Inferior parietal cortex (tissue), 1 donor: ENCODE measurements at regions not wholly inside any gene's neighbourhood (a gene's known extent, or its start where the extent isn't known, plus 50 kb on each side); places are given as distances from the start of the nearest gene placed in this dataset.

Source experiments
- DNase-seq: peaks from one replicate; pipeline ENCODE4 v3.0.0-alpha.2; 2016; ENCODE audit errors: extremely low spot score

- DNase-seq = no peak
Measured at GRCh38 chr5:28542987-28543386, 1504.6 kb upstream of the CDH9 start.

DNA sequence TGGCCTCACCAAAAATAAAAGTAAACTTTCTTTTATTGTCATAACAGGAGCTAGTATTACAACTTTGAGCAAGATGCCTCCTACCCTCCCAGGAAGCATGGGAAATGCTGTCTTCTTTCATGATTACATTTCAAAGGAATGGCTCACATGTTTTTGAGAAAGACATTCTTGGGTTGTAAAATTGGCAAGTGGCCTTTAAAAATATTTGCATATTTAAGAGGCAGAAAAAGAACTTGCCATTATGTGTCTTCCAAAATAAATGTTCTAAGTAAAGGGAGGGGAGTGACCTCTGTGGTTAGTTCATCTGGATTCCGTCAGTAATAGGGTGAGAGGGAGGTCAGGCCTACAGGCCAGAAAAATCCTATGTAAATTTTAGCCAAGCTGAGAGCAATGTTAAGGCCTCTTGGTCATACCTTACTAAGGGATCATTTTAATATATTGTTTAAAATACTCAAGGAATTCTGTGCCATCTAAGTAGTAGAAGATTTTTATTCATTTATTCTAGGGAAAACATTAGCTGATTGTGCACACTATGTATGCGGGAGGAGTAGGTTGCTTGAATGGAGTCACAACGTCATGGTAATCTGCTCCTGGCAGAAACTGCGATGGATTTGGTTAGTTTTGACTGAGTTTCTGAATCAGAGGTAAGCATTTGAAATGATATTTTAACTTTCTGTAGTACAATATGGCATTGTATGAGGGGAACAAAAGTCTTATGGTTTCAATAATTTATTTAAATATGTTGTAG lies 1485.7 kb upstream of the CDH9 start:
- no peak for DNase-seq

DNA sequence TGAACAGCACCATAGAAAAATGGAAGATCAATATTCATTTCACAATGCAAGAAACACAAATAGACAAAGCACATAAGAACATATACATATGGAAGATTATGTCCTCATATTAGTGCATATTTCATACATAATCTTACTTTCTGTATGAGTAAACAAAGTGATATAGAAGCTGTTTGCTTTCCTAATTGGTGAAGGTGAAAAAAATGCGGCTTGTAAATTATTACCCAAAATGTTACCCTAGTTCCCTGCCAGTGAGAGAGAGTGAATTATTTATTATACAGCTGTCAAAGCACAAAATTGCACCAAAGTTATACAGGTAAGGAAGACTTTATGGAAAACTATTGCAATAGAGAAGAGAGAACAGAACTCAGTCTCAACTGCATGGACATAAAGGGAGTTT lies 1485.0 kb upstream of the CDH9 start:
- no peak for DNase-seq

DNA sequence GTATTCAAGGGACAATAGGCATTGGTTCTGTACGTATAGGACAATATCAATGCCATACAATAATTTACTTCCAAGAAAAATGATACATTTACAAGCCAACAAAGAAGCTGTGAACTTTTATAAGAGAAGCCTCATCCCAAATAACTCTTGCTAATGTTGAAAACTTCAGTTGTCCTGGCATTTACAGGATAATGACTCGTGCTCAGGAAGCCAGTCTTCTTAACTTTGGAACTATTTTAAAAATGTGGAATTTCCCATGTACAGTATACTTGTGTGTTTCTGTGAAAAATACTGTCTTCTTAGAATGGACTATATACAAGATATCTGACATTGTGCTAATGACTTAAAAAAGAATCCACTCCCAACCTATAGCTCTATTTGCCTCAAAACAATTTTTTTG lies 1479.3 kb upstream of the CDH9 start:
- DNase-seq = no peak

DNA sequence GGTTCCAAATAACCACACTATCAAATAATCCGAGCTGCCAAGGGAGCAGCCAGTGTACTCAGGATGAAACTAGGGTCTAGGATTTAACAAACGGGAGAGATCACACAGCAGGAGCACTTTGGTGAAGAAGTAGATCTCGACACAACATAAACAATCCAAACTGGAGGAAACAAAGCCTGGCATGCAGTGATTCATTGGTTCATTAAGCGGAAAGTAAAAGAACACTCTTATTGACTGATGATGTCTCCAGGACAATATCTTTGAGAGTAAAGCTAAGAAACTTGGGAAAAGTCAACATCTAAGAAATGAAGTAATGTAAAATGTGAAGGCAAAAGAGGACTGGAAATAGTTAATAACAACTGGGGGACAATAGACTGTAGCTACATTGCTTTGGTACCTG lies 1478.3 kb upstream of the CDH9 start:
- DNase-seq = no peak

GRCh38 chr5:28512648-28513047 lies 1474.3 kb upstream of the CDH9 start:
- DNase-seq = no peak

- DNase-seq = no peak
Measured at GRCh38 chr5:28505121-28505520, 1466.7 kb upstream of the CDH9 start.

DNA sequence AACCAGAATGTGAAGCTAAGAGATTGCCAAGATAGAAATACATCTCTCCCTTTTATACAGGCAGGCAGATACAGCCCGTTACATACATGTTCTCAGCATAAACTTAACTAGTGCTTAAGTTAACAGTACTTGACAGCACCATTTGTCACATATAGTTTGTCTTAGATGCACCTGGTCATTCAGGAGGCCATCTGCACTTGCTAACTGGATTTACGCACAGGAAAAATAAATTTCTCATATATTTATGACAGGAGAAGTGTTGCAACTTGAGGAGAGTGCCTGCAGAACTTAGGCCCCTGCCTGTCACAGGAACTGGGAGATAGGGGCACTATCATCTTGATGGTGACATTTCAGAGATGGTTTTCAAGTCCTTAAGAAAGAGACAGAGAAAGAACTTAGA lies 1462.1 kb upstream of the CDH9 start:
- DNase-seq = no peak

DNA sequence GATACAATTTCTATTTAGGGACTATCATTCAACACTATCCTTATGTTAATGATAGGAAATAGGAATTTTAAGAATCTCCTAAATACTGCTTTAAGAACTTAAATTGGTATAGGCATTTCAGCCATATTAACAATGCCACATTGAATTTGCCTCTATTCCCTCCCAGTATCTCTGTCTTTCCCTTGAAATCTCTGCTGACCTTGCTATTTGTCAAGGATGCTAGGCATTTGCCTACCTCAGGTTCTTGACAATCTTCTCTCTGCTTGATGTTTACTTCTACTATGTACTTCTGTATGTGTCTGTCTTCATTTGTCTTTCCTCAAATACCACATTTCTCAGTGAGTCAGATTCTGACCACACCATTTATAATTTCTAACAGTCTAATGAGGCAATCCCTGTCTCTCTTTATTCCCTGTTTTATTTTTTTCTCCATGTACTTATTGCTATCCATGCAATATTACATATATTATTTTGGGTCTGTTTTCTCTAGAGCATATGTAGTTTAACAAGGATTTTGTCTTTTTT lies 1461.4 kb upstream of the CDH9 start:
- DNase-seq = no peak

DNA sequence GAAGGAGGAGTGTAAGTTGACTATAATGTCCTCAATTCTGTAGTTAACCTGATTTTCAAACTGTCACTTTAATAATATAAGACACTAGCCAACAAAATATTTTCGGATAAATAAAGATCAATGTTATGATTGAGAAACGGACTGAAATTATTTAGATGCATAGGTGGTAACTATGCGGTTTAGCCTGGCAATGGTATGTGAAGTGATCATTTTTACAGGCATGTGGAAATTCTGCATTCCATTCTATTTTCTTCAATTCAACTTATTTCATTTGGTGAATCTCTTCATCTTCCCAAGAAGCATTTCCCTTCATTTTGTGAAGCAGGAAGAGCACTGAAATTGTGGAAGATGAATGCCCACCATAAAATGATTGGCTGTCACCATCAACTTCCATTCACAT lies 1457.5 kb upstream of the CDH9 start:
- no peak for DNase-seq

GRCh38 chr5:28493456-28493855 lies 1455.1 kb upstream of the CDH9 start:
- DNase-seq = no peak

- no peak for DNase-seq
Measured at GRCh38 chr5:28488752-28489151, 1450.4 kb upstream of the CDH9 start.

DNA sequence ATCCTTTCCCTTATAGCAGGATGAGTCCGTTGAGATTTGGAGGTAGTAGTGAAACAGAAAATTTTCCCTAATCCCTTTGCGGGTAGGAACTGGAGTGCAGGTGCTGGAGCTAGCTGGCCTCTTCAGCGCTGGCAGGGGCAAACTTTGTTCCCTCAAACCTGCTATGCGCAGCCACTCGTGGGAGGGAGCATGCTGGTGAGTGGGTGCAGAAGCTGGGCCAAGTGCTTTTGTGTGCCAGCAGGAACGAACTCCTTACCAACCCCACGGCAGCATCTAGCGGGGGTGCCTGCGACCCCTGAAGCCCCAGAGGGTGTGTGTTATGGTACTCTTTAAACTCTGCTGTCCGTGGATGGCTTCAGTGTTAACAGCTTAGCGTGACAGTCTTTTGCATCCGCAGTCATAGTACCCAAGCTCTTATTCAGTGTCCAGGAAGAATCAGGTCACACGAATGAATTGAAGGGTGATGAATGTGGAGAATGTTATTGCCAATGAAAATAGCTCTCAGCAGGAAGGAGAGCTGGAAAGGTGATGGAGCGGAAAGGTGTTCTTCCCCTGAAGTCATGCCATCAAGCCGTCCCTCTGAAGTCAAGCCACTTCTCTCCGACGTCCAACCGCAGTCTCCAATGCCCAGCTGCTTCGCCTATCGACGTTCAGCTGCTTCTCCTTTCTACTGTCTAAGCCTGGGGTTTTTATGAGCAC lies 1445.1 kb upstream of the CDH9 start:
- DNase-seq = no peak

DNA sequence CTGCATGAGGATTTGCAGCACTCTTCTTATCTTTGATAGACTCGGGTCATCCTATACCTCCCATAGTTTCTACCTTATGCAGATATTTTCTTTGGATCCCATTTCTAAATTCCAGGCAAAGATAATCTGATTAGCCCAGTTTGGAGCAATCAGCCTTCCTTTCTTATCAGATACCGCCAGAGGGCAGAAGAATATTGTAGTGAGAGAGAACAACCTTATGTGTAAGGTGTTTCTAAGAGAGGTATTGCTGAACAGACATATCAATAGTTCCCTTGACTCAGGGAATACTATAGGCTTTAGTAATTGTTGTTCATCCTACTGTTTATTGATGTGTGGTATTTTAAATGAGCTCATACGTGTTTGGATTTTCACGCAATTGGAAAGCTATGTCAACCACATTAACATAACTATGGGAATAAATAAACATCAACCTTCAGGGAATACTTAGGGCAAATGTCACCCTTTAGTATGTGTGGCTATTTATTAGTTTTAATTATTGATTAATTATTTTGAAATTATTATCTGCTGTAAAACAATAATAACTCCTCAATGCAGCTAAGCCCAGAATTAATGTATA lies 1435.2 kb upstream of the CDH9 start:
- no peak for DNase-seq

DNA sequence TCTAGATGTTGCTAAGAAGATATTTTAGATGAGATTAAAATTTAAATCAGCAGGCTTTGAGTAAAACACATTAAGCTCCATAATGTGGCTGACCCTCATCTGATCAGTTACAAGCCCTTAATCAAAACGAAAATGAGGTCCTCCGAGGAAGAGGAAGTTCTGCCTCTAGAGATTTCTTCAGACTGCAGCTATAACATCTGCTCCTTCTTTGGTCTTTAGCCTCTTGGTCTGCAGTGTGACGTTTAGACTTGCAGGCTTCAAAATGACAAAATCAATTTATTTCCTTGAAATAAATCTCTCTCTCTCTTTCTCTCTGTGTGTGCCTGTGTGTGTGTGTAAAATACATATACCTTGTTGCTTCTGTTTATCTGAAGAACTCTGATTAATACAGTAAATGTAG lies 1429.8 kb upstream of the CDH9 start:
- DNase-seq = no peak

DNA sequence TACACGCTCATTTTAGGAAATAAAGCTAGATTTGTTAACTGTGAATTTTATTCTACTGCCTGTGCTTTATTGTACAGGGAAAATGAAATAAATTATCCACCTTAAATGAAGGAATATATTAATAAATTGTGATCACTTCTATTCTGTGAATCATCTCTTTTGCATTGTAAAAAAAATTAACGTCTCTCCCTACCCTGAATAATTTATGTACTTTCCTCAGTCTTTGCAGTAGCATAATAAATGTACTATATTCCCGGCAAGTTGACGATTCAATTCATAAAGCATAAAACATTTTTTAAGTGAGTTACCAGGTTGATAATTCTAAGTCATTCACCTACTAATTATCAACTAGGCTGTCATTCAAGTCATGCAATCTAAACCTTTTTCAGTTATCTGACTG lies 1425.3 kb upstream of the CDH9 start:
- DNase-seq = no peak

DNA sequence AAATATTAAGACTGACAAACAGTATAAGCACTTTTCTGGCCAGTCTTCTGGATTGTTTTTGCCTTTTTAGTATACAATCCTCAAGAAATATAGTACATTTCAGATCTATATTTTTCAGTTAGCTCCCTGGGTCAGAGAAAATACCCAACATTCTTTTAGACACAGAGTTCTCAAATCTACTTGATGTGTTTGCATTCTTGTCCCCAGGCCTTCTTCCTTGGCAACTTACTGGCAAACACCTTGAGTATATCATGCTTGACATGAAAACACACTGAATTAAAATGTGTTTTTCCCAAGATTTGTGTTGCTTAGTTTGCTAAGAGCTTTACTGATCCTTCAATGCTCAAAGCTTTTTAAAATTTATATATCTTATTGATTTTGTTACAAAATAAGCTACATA lies 1413.1 kb upstream of the CDH9 start:
- no peak for DNase-seq

- DNase-seq = no peak
Measured at GRCh38 chr5:28450997-28451396, 1412.6 kb upstream of the CDH9 start.

DNA sequence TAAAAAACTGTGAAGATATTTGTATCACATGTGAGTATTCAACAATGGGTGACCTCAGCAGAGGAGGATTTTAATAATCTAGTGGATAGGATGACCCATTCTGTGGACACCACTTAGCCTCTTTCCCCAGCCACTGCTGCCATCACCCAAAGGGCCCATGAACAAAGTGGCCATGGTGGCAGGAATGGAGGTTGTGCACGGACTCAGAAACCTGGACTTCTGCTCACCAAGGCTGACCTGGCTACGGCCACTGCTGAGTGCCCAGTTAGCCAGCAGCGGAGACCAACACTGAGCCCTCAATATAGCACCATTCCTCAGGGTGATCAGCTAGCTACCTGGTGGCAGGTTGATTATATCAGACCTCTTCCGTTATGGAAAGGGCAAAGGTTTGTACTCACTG lies 1410.4 kb upstream of the CDH9 start:
- no peak for DNase-seq

DNA sequence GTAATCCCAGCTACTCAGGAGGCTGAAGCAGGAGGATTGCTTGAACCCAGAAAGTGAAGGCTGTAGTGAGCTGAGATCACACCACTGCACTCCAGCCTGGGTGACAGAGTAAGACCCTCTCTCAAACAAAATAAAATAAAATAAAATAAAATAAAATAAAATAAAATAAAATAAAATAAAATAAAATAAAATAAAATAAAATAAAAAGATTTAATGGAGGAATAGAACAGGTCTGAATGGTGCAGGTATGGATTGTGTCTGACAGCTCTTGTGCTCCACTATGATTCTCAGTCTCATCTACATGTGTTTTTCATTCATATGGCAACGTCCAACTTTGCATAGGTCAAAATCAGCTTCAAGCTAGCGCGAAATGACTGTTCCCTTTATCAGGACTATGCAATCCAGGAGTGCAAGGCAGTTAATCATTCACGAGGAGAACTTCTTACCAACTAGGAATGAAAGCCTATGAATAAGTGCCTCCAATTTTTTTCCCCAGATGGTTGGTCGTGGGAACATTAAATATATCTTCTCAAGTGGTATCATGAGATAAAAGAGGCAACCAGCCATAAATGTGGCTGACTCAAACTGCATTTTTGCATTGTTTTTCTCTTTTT lies 1392.3 kb upstream of the CDH9 start:
- no peak for DNase-seq

DNA sequence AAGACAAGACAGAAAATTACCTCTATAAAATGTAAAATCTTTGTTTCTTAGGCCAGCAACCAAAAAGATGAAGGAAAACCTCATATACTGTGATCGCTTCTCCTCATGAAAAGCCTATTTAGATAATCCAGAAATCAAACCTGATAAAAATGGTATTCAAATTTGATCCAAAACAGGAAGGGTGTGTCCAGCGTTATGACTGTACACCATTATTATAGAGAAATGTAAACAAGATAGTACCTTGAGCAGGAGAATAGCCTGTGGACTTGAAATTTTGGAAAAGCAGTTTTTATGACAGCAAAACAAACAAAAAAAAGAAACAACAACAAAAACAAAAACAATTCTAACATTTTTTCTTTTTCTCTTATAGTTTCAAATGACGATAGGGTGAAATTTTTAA lies 1382.8 kb upstream of the CDH9 start:
- DNase-seq = no peak

GRCh38 chr5:28415791-28416443 lies 1377.5 kb upstream of the CDH9 start:
- DNase-seq = no peak
